Mesothelial cell of epicardium (in vitro differentiated cells): ENCODE measurements at regions not wholly inside any gene's neighbourhood (a gene's known extent, or its start where the extent isn't known, plus 50 kb on each side); places are given as distances from the start of the nearest gene placed in this dataset.

Source experiments
- DNase-seq, 2 experiments: peaks; one replicate each; pipeline ENCODE4 v3.0.0; 2021; ENCODE audit warnings: low spot score in 2 of 2; ENCODE audit not compliant: unreplicated experiment in 2 of 2
- H3K27ac Mint-ChIP-seq: 2 replicates; pipeline ENCODE4 v1.8.0; 2021; ENCODE audit warnings: mixed read lengths
- H3K27me3 Mint-ChIP-seq: 2 replicates; pipeline ENCODE4 v1.8.0; 2021; ENCODE audit warnings: low read depth, mixed read lengths
- H3K36me3 Mint-ChIP-seq: 2 replicates; pipeline ENCODE4 v1.8.0; 2021; ENCODE audit warnings: mixed read lengths
- H3K4me1 Mint-ChIP-seq: 2 replicates; pipeline ENCODE4 v1.8.0; 2021; ENCODE audit warnings: mixed read lengths
- H3K4me3 Mint-ChIP-seq: 2 replicates; pipeline ENCODE4 v1.8.0; 2021; ENCODE audit warnings: mild to moderate bottlenecking, moderate library complexity, mixed read lengths
- H3K9me3 Mint-ChIP-seq: 2 replicates; pipeline ENCODE4 v1.8.0; 2021; ENCODE audit warnings: mixed read lengths
- TF ChIP-seq, protein P1 (sequence below): fragments of 200-600 bp; sonication (generic); IDR thresholded peaks from one replicate; pipeline ENCODE4 v1.5.0; 2021; ENCODE audit warnings: antibody characterized with exemption; ENCODE audit not compliant: unreplicated experiment

GRCh38 chr4:136829280-136829679, 703.0 kb downstream of the PCDH18 start:
- TF ChIP-seq, protein P1, sequence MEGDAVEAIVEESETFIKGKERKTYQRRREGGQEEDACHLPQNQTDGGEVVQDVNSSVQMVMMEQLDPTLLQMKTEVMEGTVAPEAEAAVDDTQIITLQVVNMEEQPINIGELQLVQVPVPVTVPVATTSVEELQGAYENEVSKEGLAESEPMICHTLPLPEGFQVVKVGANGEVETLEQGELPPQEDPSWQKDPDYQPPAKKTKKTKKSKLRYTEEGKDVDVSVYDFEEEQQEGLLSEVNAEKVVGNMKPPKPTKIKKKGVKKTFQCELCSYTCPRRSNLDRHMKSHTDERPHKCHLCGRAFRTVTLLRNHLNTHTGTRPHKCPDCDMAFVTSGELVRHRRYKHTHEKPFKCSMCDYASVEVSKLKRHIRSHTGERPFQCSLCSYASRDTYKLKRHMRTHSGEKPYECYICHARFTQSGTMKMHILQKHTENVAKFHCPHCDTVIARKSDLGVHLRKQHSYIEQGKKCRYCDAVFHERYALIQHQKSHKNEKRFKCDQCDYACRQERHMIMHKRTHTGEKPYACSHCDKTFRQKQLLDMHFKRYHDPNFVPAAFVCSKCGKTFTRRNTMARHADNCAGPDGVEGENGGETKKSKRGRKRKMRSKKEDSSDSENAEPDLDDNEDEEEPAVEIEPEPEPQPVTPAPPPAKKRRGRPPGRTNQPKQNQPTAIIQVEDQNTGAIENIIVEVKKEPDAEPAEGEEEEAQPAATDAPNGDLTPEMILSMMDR: no peak
- Mint-ChIP-seq H3K27ac (no peak overlapping the region), H3K9me3 (peaks cover 4% of the 10 kb centered on the region), H3K4me1 (no peaks in the 10 kb centered on the region), H3K4me3 (no peak overlapping the region), H3K27me3 (no peaks in the 10 kb centered on the region), H3K36me3 (no peaks in the 10 kb centered on the region)
- no peak for DNase-seq

DNA sequence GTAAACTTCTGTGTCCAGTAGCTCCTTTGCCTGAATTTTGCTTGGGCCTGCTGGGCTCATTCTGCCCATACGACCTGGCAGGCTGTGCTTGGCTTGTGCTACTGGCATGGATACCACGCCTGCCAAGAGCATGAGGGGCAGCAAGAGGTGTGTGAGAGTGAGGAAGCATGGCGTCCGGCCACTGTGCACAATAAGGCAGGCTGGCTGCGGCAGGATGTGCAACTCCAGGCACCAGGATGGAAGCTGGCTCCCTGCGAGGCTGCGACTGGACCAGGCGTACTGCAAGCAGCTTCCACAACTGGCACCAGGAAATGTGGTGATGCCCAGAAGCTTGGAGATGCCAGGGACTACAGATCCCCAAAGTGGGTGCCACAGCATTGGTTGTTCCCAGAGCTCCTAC, 709.3 kb downstream of the PCDH18 start:
- no peak for DNase-seq
- Mint-ChIP-seq H3K27me3 (peaks cover 2% of the 10 kb centered on the region), H3K4me1 (peaks cover 12% of the 10 kb centered on the region), H3K9me3 (no peaks in the 10 kb centered on the region), H3K36me3 (no peaks in the 10 kb centered on the region), H3K4me3 (no peak overlapping the region), H3K27ac (no peak overlapping the region)
- TF ChIP-seq, protein P1: no peak

DNA sequence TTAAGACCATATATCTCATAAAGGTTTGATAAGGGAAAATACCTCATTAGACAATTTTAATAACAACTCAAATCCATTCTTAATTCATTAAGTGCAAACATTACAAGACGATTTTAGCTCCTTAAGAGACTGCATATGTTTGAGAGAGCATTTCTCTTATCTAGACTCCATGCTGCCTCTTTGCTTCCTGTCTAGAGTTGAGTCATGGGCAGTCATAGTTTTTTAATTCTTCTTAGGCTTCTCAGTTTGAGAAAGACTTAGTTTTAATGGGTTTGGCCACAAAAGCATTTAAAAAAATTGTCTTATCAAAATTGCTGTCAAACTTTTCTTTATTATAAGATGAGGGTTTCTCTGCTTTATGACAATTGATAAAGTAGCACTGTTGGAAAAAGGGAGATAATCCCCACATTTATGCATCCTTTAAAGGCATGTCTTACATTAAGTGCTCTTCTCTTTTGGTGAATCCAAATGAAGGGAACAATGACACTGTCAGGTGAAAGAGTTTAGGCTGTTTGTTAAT, 713.4 kb downstream of the PCDH18 start:
- Mint-ChIP-seq H3K4me3 (no peak overlapping the region), H3K27ac (peak overlapping the region; percentile 50), H3K4me1 (peaks cover 15% of the 10 kb centered on the region), H3K36me3 (no peaks in the 10 kb centered on the region), H3K27me3 (peaks cover 2% of the 10 kb centered on the region), H3K9me3 (no peaks in the 10 kb centered on the region)
- no peak for DNase-seq
- TF ChIP-seq, protein P1: no peak

GRCh38 chr4:136812100-136812880, 720.0 kb downstream of the PCDH18 start:
- Mint-ChIP-seq H3K4me3 (no peak overlapping the region), H3K27me3 (no peaks in the 10 kb centered on the region), H3K36me3 (no peaks in the 10 kb centered on the region), H3K9me3 (peaks cover 4% of the 10 kb centered on the region), H3K4me1 (no peaks in the 10 kb centered on the region), H3K27ac (no peak overlapping the region)
- TF ChIP-seq, protein P1: no peak
- no peak for DNase-seq

GRCh38 chr4:136811496-136812077, 720.7 kb downstream of the PCDH18 start:
- Mint-ChIP-seq H3K27me3 (no peaks in the 10 kb centered on the region), H3K4me3 (no peak overlapping the region), H3K4me1 (no peaks in the 10 kb centered on the region), H3K36me3 (no peaks in the 10 kb centered on the region), H3K9me3 (peaks cover 9% of the 10 kb centered on the region), H3K27ac (no peak overlapping the region)
- DNase-seq: no peak
- TF ChIP-seq, protein P1: no peak
